ENCODE measurements at regions not wholly inside any gene's neighbourhood (a gene's known extent, or its start where the extent isn't known, plus 50 kb on each side); places are given as distances from the start of the nearest gene placed in this dataset.

DNA sequence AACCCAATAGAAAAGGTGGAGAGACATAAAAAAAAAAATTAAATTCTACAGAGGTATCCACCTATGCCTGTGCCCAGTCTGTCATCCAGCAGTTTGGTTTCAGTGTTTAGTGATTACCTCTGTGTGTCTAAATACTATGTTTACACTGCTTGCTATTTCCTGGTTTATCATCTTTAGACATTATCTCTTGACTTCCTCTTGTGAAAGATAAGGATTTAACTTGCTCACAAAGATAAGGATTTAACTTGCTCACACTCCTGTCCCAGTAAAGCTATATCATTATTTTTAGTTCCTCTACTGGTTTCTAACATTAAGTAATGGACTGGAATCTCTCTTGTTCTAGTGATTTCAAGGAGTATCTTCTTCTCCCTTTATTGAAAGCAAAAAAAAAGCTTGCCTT, 53.9 kb upstream of the ZFR start:
- peak overlapping the region in 3 of 11 experiments; percentile 41 to 46 (median 42); a peak in 5 of 22 replicates for H3K4me2 ChIP-seq
- H3K36me3 ChIP-seq = no peaks in the 10 kb centered on the region
- no peaks in the 10 kb centered on the region for H3K27me3 ChIP-seq
- peaks cover 0 to 16% (median 5%) of the 10 kb centered on the region in 10 experiments; a peak in 7 of 20 replicates for H3K4me1 ChIP-seq
- no peaks in the 10 kb centered on the region for H3K9me3 ChIP-seq (replicated peaks in 1 of 11)
- H3K9ac ChIP-seq = no peak overlapping the region
- peak overlapping the region in 2 of 11 experiments; percentile 4 to 33; a peak in 1 of 22 replicates for H3K27ac ChIP-seq
- TF ChIP-seq Cebpa-rat (IDR thresholded peaks at IDR 0.05) = no peak
- no peak overlapping the region for H3K4me3 ChIP-seq
- no peaks in the 10 kb centered on the region for H4K20me1 ChIP-seq

DNA sequence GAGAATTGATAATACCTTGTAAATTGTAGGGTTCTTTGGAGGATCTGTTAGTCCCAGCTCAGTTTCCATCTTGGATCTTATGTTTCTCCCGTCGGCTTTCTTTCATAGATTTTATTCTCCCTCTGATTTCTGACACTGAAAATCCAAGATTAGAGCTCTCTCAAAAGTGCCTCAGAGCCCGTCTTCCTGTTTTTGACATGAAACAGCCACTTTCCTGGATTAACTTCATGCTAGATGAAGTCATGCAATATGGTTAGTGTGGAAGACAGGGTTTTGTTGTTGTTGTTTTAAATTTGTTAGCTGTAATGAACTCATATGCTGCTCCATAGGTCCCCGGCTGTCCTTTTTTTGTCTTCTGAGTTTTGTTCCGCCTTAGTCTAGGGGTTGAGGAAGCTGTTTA, 51.6 kb upstream of the ZFR start:
- Histone ChIP-seq H3K27me3 (no peaks in the 10 kb centered on the region), H3K4me1 (peaks cover 0 to 16% (median 5%) of the 10 kb centered on the region in 10 experiments; a peak in 7 of 20 replicates), H3K9me3 (replicated peaks in 1 of 11) (no peaks in the 10 kb centered on the region), H4K20me1 (no peaks in the 10 kb centered on the region), H3K9ac (no peak overlapping the region), H3K4me2 (no peak overlapping the region), H3K4me3 (no peak overlapping the region), H3K27ac (no peak overlapping the region), H3K36me3 (no peaks in the 10 kb centered on the region)
- no peak for TF ChIP-seq Cebpa-rat (IDR thresholded peaks at IDR 0.05)

DNA sequence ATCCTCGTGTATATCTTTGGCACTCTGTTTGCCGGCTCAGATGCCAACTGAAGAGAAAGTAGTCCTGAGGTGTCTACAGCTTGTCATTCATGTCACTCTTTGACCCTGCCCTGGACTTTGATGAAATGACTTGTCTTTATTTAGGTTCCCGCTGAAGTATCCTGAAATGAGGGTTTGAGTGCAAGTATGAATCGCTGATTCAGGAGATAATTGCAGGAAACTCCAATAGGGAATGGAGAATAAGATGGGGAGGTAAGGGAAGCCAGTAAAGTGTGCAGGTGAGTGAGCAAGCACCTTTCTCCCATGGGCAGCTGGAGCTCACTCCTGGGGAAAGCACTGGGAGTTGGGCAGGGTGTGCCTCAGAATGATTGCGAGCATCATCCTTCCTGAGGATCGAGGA, 50.3 kb upstream of the ZFR start:
- no peak for TF ChIP-seq Cebpa-rat (IDR thresholded peaks at IDR 0.05)
- no peaks in the 10 kb centered on the region for H4K20me1 ChIP-seq
- H3K36me3 ChIP-seq = no peaks in the 10 kb centered on the region
- H3K4me1 ChIP-seq = peaks cover 0 to 16% (median 5%) of the 10 kb centered on the region in 10 experiments; a peak in 7 of 20 replicates
- no peak overlapping the region for H3K4me3 ChIP-seq
- H3K27me3 ChIP-seq = no peaks in the 10 kb centered on the region
- H3K4me2 ChIP-seq = no peak overlapping the region
- no peak overlapping the region for H3K9ac ChIP-seq
- no peaks in the 10 kb centered on the region for H3K9me3 ChIP-seq (replicated peaks in 1 of 11)
- no peak overlapping the region for H3K27ac ChIP-seq
